HG03135 (cell line): ENCODE measurements at regions not wholly inside any gene's neighbourhood (a gene's known extent, or its start where the extent isn't known, plus 50 kb on each side); places are given as distances from the start of the nearest gene placed in this dataset.

ENCODE experiments used
- ATAC-seq: cut with Tn5 transposase; IDR thresholded peaks from one replicate; pipeline ENCODE4 v1.9.1; 2021; ENCODE audit warnings: mild to moderate bottlenecking, moderate library complexity; ENCODE audit not compliant: unreplicated experiment

DNA sequence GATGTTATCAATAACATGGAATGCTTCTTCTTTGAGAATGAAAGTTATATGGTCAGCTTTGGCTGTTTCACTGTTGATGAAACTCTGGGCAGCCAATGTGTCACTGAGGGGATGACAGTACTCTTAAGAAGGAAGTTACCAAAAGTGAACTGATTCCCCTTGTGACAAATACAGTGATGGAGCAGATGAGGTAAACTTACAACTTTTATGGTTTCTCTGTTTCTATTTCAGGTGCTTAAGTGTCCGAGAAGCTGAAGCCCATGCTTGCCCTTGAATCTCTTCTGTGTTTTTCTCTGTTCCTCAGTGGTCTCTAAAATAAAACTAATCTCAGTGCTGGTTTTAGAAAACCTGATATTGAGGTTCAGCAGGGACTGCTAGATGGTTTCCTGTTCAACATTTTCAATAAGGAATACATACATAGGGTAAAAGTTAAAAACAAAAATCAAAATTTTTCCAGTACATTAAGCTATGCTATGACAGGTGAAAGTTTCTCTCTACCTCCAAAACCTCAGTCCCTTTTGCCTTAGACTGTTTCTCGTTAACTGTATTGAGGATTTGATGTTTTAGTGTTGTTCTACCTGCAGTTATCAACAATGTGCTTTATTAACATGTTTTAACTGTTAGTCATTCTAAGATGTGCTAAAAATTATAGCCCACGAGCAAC, 454.4 kb upstream of the ADGRL4 start:
- ATAC-seq, result peak; percentile 98

DNA sequence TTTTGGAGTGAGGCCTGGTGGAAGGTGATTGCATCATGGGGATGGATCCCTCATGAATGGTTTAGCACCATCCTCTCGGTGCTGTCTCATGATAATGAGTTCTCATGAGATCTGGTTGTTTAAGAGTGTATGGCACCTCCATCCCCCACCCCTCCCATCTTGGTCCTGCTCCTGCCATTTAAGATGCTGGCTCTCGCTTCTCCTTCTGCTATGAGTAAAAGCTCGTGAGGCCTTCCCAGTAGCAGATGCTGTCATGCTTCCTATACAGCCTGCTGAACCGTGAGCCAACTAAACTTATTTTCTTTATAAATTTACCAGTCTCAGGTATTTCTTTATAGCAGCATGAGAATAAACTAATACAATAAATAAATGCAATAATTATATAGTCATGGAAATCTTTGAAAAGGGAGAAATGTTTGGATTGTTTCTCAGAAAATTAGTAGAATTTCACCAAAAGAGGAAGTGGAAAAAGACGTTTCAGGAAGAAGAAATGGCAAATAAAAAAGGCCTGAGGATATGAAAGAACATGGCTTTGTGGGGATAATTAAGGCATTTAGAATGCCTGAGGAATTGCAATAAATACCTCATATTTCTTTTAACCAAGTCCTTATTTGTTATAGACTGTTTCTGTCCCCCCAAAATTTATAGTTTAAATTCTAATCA, 451.2 kb upstream of the ADGRL4 start:
- ATAC-seq, result no peak

DNA sequence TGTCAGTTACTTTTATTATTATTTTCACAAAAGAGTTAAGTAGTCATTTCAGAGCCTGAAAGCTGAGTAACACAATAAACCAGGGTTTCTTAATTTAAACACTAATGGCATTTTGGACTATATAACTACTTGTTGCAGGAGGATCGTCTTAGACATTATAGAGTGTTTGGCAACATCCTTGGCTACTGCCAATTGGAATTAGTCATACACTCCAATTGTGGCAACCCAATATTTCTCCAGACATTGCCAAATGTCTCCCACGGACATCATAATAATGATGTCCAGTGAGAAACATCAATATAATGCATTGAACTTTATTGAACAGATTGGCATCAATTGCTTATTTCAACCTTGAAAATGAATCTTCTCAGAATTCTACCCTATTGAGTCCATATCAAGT, 441.9 kb upstream of the ADGRL4 start:
- no peak for ATAC-seq

DNA sequence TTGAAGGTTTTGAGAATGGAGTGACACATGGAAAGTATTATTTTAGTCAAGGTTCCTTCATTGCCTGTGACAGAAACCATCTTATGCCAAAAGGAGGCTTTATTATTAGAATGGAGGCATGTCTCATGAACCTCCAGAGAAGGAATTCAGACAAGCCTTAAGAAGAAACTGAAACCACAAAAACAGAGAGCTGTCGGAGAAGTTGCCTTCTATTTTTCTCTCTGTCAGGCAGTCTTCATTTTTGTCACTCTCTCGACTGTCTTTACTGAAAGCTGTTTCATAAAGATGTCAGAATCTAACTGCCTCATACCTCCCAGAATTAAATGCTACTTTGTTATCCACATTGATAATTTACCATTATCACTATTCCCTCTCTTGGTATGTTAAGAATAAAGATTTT, 434.7 kb upstream of the ADGRL4 start:
- no peak for ATAC-seq

DNA sequence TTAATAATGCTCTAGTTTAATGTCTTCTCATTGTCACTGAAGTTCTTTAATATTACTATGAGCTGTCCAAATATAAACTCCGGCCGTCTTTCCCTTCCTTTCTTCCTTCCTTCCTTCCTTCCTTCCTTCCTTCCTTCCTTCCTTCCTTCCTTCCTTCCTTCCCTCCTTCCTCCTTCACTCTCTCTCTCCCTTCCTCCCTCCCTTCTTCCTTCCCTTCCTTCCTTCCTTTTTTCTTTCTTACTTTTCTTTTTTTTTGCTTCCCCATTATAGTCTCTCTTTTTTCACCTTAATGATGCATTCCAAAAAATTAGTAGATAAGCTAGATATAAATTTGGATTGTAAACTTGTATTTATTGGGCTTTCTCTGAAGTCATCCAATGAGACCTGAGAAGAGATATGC, 431.0 kb upstream of the ADGRL4 start:
- no peak for ATAC-seq

DNA sequence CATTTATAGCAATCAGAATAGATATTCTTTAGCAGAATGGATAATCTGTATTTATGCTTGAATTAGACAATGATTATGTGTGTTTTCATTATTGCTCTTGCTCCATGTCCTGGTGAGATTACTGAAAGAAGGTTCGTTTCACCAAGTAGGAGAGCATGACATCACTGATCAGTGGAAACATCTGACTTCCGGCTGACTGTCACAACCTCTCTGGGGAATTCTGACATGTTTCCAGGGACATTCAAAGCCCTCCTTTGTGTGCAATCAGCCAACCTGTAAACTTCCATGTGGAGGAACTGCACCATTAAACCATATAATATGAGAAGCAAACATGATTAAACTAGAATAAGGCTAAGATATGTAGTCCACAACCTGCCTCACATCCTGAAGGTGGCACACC, 424.8 kb upstream of the ADGRL4 start:
- no peak for ATAC-seq

DNA sequence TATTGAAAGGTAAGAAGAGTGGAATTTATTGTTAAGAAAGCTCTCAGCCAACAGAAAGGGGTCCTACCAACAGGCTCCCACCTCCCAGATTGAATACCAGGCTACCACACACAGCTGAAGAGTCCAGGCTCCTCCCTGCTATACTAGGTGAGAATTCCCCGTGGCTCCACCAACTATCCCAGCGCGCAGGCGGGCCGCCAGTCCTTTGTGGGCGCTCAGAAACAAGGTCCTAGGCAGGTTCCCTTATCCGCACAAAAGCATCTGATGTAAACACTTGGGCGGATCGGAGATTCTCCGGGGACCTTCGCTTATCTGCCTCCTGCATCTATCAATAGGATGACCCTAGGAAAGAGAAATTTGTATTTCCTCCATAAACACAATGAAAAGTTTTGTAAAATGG, 423.9 kb upstream of the ADGRL4 start:
- ATAC-seq, result no peak

DNA sequence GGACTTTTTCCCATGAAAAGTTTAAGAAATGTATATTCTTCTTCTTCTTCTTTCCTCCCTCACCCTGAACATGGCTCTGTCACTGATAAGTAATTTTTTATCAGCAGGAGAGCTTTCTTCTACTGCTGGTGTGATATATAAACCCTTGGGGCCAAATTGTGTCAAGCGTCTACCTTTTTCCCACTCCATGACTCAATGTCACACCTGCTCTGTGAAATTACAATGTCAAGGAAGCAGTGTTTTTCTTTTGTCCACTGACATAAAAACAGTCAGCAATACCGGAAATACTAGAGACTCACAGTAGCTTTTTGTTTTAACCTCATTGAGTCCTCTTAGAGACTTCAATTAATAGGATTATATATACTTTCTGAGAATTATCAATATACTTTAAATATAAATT, 416.2 kb upstream of the ADGRL4 start:
- no peak for ATAC-seq

DNA sequence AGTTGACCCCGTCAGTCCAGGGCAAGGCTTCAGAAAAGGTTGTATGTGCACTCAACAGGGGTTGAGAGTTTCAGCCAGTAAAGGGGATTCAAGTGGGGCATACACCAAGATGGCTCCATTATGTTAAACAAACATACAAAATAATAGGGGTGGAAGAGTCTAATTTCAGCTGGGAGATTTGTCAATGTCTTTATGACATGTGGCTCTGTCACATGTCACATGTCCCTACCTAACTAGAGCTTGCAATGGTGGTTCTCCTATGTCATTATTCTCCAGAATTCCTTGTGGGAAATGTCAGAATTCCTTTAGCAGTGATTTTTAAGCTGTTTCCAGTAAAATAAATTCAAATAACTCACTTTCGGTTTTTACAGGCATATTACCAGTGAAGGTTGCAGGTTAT, 392.0 kb upstream of the ADGRL4 start:
- ATAC-seq, result no peak

DNA sequence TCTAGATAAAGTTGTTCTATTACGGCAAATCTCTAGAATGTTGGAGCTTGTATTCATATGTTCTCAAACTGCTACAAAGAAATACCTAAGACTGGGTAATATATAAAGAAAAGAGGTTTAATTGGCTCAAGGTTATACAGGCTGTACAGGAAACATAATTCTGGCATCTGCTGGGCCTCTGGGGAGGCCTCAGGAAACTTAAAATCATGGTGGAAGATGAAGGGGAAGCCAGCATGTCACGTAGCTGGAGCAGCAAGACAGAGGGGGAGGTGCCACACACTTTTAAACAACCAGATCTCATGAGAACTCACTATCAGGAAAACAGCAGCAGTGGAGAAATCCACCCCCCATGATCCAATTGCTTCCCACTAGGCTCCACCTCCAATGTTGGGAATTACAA, 390.4 kb upstream of the ADGRL4 start:
- ATAC-seq, result no peak

DNA sequence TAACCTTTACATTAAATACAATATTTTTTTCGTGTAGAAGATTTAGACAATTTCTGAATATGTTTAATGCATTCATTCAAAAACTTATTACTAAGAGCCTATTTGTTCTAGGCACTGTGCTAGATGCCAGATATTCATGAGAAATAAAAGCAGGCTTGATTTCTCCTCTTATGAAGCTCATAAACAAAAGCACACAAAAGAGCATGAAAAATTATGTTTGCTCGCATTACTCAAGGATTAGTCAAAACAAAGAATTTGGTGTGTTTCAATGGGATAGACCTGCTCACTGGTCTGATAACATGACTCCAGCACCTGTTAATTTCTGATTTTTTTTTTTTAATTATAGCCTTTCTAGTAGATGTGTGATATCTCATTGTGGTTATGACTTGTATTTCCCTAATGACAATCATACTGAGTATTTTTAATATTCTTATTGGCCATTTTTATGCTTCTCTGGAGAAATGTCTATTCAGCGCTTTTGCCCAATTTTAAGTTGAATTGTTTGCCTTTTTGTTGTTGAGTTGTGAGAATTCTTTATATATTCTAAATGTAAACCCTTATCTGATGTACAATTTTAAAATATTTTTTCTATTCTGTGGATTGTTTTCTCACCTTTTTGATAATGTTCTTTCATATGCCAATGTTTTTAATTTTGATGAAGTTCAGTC, 382.3 kb upstream of the ADGRL4 start:
- ATAC-seq, result no peak

DNA sequence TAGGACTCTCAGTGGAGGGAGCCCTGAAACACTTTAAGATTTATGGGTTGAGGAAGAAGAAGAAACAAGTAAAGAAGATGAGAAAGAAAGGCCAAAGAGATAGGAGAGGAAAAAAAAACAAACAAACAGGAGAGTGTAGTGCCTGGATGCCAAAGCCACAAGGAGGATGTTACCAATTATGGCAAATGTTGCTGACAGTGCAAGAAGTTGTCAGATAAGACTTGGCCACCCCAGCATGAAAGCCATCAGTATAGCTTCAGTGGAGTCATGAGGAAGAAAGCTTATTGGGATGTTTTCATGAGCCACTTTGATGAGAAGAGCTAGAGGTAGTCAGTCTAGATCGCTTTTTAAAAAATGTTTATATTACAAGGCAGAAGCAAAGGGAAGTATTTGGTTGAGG, 380.2 kb upstream of the ADGRL4 start:
- ATAC-seq, result no peak

DNA sequence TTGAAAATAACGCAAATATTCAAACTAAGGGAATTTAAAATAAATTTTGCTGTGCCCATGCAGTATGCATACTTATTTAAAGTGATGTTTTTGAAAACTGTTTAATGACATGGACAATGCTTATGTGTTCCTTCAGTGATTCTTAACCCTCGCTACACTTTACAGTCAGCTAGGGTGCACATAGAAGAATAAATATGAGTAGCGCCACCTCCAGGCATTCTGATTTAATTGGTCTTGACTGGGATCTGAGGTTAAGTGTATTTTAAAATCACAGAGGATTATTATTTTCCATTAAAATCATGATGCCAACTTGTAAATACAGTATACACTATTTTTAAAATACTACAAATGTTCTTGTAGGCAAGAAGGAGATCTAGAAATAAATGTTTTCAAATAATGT, 373.5 kb upstream of the ADGRL4 start:
- ATAC-seq, result no peak

DNA sequence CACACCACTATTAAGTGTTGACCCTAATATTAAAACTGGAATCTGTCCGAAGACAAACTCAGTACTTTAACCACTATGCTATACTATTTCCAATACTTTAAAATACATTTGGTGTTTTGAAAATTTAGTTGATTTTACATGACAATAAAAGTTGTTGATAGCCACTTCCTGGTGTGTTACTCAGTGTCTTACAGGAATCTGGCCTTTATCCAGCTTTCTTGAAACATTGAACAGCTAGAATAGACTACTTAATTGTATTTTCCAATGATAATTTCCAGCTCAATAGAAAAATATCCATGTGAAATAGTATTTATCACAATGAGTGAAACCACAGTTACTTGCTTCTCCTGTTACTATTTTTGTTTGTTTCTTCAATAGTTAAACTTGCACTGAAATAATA, 369.6 kb upstream of the ADGRL4 start:
- no peak for ATAC-seq

DNA sequence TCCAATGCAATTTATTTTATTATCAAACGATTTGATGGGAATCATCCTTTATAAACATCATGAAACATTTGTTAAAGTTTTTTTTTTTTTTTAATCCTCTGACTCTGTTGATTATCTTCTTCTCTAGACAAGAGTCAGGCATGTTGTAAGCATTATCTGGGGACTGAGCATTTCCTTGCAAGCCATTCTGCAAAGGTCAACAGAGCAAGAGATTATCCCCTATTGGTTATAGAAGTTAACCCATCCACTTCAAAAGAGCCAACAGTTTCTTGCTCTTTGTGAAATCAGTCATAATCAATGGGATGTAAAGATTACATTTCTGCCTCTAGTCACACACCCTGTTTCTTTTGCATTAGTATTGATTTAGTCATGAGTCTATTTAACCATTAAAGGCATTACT, 368.8 kb upstream of the ADGRL4 start:
- ATAC-seq, result no peak

DNA sequence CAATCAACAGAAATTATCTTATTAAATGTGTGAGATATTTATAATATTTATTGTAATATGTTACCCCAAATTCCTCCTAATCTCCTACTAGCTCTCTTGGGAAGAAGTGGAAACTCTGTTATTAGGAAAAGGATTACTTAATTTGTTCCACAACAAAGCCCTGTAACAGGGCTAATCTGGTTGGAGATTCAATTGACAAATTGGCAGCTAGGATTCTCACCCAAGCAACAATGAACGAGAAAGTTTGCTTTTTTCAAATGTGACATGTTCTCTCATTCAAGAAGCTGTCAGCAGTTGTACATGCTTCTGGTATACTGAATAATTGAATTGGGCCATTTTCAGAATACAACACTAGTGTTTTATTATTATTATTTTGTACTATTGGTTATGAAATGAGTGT, 367.9 kb upstream of the ADGRL4 start:
- ATAC-seq, result no peak

DNA sequence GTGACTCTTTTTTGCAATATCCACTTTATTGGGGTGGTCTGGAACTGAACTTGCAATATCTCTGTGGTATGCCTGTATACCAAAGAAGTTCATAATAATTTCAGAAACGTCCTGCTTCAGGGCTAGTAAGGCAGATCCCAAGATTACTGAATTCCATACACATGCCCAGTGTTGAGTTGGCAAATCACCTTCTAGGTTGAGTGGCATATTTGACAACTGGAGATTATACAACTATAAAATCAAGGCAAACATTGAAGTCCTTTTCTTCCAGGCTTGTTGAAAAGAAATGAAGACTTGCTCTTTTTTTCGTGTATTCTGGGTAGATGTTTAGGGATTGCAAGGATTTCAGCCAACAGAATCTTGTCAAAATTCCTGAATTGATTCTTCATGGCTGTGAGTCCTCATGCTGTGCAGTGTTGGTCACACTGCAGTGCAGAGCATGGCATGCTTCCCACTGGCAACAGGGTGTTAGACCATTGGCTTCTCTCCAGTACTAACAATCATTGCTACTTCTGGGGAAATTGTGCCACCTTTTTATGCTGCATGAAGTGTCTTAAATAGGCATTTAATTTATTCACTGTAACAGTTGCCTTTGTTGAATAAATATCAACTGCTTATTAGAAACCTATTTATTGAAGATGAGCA, 367.1 kb upstream of the ADGRL4 start:
- ATAC-seq, result no peak

DNA sequence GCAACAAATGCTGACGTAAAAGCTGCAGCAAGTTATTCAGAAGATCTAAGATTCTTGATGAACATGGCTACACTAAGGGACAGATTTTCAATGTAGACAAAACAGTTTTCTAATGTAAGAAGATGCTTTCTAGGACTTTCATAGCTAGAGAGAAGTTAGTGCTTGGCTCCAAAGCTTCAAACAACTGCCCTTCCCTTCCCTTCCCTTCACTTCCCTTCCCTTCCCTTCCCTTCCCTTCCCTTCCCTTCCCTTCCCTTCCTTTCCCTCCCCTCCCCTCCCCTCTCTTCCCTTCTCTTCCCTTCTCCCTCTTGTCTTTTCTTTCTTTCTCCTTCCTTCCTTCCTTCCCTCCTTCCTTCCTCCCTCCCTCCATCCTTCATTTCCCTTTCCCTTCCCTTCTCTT, 365.3 kb upstream of the ADGRL4 start:
- ATAC-seq, result no peak

DNA sequence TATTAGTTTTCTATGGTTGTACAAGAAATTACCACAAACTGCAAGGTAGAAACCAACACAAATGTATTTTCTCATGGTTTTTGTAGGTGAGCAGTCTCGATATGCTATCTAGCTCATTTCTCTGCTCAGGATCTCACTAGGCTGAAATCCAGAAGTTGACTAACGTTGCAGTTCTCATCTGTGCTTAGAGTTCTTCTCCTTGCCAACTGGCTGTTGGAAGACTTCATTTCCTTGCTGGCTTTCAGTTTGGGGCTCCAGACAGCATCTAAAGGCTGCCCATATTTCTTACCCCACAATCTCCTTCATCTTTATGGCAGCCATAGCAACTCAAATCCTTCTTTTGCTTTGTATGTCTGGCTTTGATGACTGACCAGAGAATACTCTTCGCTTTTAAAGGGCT, 362.6 kb upstream of the ADGRL4 start:
- ATAC-seq, result no peak

DNA sequence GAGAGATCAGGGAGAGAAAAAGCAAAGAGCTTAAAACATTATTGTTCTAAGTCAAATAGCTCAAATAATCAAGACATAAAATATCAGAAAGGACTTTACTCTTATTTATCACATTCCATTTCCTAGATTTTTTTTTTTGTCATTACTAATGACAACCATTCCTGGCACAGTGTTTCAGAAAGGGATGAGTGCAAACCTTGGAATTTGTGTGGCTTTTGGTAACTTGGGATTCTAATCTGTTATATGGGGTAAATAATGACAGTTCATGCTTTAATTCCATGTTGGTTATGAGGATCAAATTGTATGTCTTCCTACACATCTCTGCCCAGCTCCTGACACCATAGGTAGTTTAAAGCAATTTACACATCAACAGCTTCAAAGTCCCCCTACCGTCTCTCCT, 358.4 kb upstream of the ADGRL4 start:
- ATAC-seq, result no peak

DNA sequence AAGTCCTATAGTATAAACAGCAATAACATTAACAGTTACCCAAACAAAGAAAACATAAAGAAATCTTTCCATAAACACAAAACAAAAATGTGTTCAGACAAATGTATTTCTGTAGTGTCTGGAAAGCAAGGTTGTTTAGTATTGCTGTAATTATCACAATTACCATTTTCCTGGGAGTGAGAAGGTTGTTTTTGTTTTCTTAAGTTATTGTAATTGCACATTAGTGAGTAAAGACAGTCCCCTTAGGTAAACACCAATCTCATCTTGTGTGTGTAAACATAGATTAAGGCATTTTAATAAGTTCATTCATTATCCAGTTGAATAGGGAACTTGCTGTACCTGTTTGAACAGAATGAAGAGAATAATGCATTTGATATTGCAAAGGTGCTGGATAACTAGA, 356.9 kb upstream of the ADGRL4 start:
- no peak for ATAC-seq

DNA sequence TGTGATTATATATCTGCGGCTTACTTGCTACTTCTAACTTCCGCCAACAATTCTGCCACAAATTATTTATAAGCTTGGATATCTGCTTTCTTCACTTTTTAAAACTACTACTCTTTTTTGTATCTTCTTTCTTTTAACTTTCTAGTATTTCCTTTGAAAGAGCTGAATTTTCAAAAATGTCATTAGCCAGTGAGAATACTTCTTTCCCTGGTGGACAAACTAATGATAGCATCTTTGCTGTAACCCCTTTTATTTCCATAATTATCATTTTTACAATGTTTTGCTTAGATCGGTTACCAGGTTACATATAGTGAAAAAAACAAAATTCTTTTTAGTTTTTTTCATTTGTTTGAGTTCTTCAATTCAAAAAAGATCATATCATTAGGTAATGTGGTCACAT, 355.9 kb upstream of the ADGRL4 start:
- ATAC-seq, result no peak
